OCI-LY1 (cell line): ENCODE measurements at regions not wholly inside any gene's neighbourhood (a gene's known extent, or its start where the extent isn't known, plus 50 kb on each side); places are given as distances from the start of the nearest gene placed in this dataset.

Source experiments
- H2AFZ ChIP-seq: fragments of 200-600 bp; sonication (generic), shearing (Covaris generic); 2 replicates; pipeline ENCODE4 v1.6.0; 2014; ENCODE audit warnings: antibody characterized with exemption, mild to moderate bottlenecking, low read length
- H3F3A ChIP-seq: fragments of 200-600 bp; sonication (generic), shearing (Covaris generic); 2 replicates; pipeline ENCODE4 v1.6.0; 2014; ENCODE audit warnings: mild to moderate bottlenecking, antibody characterized with exemption, low read length, moderate library complexity; ENCODE audit not compliant: insufficient read depth
- H3K27ac ChIP-seq: fragments of 200-600 bp; sonication (generic); 2 replicates; pipeline ENCODE4 v1.5.1; 2014; ENCODE audit warnings: low read length, mixed run types, mild to moderate bottlenecking, low read depth; ENCODE audit not compliant: poor library complexity, severe bottlenecking
- H3K27me3 ChIP-seq: fragments of 200-600 bp; sonication (generic); 2 replicates; pipeline ENCODE4 v1.6.0; 2014; ENCODE audit warnings: antibody characterized with exemption, mild to moderate bottlenecking, low read length, moderate library complexity; ENCODE audit not compliant: insufficient read depth
- H3K36me3 ChIP-seq: fragments of 200-600 bp; sonication (generic); 2 replicates; pipeline ENCODE4 v1.6.1; 2014; ENCODE audit warnings: mild to moderate bottlenecking, antibody characterized with exemption, low read length, moderate library complexity, mixed read lengths; ENCODE audit not compliant: insufficient read depth
- H3K4me1 ChIP-seq: fragments of 200-600 bp; sonication (generic); 2 replicates; pipeline ENCODE4 v1.5.1; 2014; ENCODE audit warnings: mild to moderate bottlenecking, low read length, moderate library complexity; ENCODE audit not compliant: insufficient read depth, severe bottlenecking
- H3K4me2 ChIP-seq: fragments of 200-600 bp; sonication (generic), shearing (Covaris generic); 2 replicates; pipeline ENCODE4 v1.6.1; 2014; ENCODE audit warnings: low read length
- H3K4me3 ChIP-seq: fragments of 200-600 bp; sonication (generic); 2 replicates; pipeline ENCODE4 v1.5.1; 2014; ENCODE audit warnings: low read length, low read depth, mild to moderate bottlenecking, mixed read lengths; ENCODE audit not compliant: poor library complexity, severe bottlenecking
- H3K79me2 ChIP-seq: fragments of 200-600 bp; shearing (Covaris generic); 2 replicates; pipeline ENCODE4 v1.6.1; 2016; ENCODE audit warnings: mixed run types, low read length, mixed read lengths; ENCODE audit not compliant: insufficient read depth
- H3K9ac ChIP-seq: fragments of 200-600 bp; sonication (generic), shearing (Covaris generic); 2 replicates; pipeline ENCODE4 v1.6.1; 2014; ENCODE audit warnings: mild to moderate bottlenecking, low read length, mixed read lengths
- H3K9me2 ChIP-seq: fragments of 200-600 bp; sonication (generic), shearing (Covaris generic); 2 replicates; pipeline ENCODE4 v1.6.1; 2014; ENCODE audit warnings: low read depth, mild to moderate bottlenecking, low read length, mixed read lengths
- H3K9me3 ChIP-seq: fragments of 200-600 bp; shearing (Covaris generic); 2 replicates; pipeline ENCODE4 v1.6.1; 2014; ENCODE audit warnings: low read length, mixed read lengths
- H4K20me1 ChIP-seq: fragments of 200-600 bp; sonication (generic), shearing (Covaris generic); 2 replicates; pipeline ENCODE4 v1.6.0; 2016; ENCODE audit warnings: mild to moderate bottlenecking, low read length; ENCODE audit not compliant: insufficient read depth
- CTCF ChIP-seq: fragments of 200-600 bp; sonication (generic), shearing (Covaris generic); IDR thresholded peaks from 2 replicates; pipeline ENCODE4 v1.5.1; 2017; ENCODE audit warnings: mild to moderate bottlenecking, antibody characterized with exemption, low read length, moderate library complexity, mixed read lengths
- EZH2 ChIP-seq: fragments of 200-600 bp; sonication (generic), shearing (Covaris generic); IDR thresholded peaks from 2 replicates; pipeline ENCODE4 v1.8.0; 2017; ENCODE audit warnings: borderline replicate concordance, mixed run types, mild to moderate bottlenecking, antibody characterized with exemption, low read length, moderate library complexity, mixed read lengths

- Histone ChIP-seq H3K9me3 (no peaks in the 10 kb centered on the region), H3K4me1 (no peaks in the 10 kb centered on the region), H3K4me2 (no peak overlapping the region), H3K9me2 (no peaks in the 10 kb centered on the region), H2AFZ (no peak overlapping the region), H3K27ac (no peak overlapping the region), H3K9ac (no peak overlapping the region), H3K36me3 (no peaks in the 10 kb centered on the region), H3K4me3 (no peak overlapping the region), H4K20me1 (no peaks in the 10 kb centered on the region), H3K27me3 (no peaks in the 10 kb centered on the region), H3K79me2 (no peaks in the 10 kb centered on the region), H3F3A (no peaks in the 10 kb centered on the region)
- TF ChIP-seq EZH2: no peak
- TF ChIP-seq CTCF: no peak
Observed at GRCh38 chr10:90612276-90612675, 245.6 kb downstream of the HTR7 start.

DNA sequence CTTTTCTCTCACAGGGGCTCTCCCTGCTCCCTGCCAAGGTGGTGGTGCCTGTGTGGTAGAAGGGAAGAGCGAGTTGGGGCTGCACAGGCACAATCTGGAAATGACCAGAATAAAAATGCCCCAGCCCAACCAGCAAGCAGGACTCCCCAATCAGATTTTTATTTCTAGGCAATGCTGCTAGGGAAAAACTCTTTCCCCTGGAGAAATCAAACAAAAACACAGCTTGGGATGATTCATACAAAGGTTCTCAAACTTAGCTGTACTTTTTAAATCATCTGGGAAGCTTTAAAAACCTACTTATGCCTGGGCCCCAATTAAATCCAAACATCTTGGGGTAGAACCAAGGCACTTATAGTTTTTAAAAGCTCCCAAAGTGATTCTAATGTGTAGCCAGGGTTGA lies 243.2 kb downstream of the HTR7 start:
- Histone ChIP-seq H3K4me2 (no peak overlapping the region), H3K4me1 (no peaks in the 10 kb centered on the region), H3K4me3 (no peak overlapping the region), H3K9me3 (no peaks in the 10 kb centered on the region), H3F3A (no peaks in the 10 kb centered on the region), H3K79me2 (no peaks in the 10 kb centered on the region), H2AFZ (no peak overlapping the region), H4K20me1 (no peaks in the 10 kb centered on the region), H3K36me3 (no peaks in the 10 kb centered on the region), H3K27me3 (no peaks in the 10 kb centered on the region), H3K9me2 (no peaks in the 10 kb centered on the region), H3K27ac (no peak overlapping the region), H3K9ac (no peak overlapping the region)
- TF ChIP-seq EZH2 (no peak), CTCF (no peak)

- Histone ChIP-seq H3K4me3 (no peak overlapping the region), H3K9me3 (no peaks in the 10 kb centered on the region), H3K9ac (no peak overlapping the region), H3K27ac (no peak overlapping the region), H3K79me2 (no peaks in the 10 kb centered on the region), H3K4me1 (no peaks in the 10 kb centered on the region), H2AFZ (no peak overlapping the region), H3K9me2 (no peaks in the 10 kb centered on the region), H3K4me2 (no peak overlapping the region), H3K36me3 (no peaks in the 10 kb centered on the region), H3F3A (no peaks in the 10 kb centered on the region), H4K20me1 (no peaks in the 10 kb centered on the region), H3K27me3 (no peaks in the 10 kb centered on the region)
- TF ChIP-seq EZH2 (no peak), CTCF (no peak)
Observed at GRCh38 chr10:90621577-90621976, 236.3 kb downstream of the HTR7 start.
